BLaER1 (cell line): ENCODE measurements at regions not wholly inside any gene's neighbourhood (a gene's known extent, or its start where the extent isn't known, plus 50 kb on each side); places are given as distances from the start of the nearest gene placed in this dataset.
A peak's percentile ranks its signal among the peaks of the same experiment; 100 is the strongest.

Experiments
- H3K27ac ChIP-seq: shearing (Covaris generic); formaldehyde crosslinking; 2 replicates; pipeline ENCODE4 v1.8.1; 2022
- H3K27me3 ChIP-seq: shearing (Covaris generic); formaldehyde crosslinking; 2 replicates; pipeline ENCODE4 v1.8.1; 2022
- H3K36me3 ChIP-seq: shearing (Covaris generic); formaldehyde crosslinking; 2 replicates; pipeline ENCODE4 v1.8.1; 2022
- H3K4me1 ChIP-seq: shearing (Covaris generic); formaldehyde crosslinking; 2 replicates; pipeline ENCODE4 v1.8.1; 2022
- H3K4me2 ChIP-seq: shearing (Covaris generic); formaldehyde crosslinking; 2 replicates; pipeline ENCODE4 v1.8.1; 2022
- H3K4me3 ChIP-seq: shearing (Covaris generic); formaldehyde crosslinking; 2 replicates; pipeline ENCODE4 v1.8.1; 2022
- H3K9ac ChIP-seq: shearing (Covaris generic); formaldehyde crosslinking; 2 replicates; pipeline ENCODE4 v1.8.1; 2022
- H3K9me3 ChIP-seq: shearing (Covaris generic); formaldehyde crosslinking; 2 replicates; pipeline ENCODE4 v1.8.1; 2022
- H4K20me1 ChIP-seq: shearing (Covaris generic); formaldehyde crosslinking; 2 replicates; pipeline ENCODE4 v1.8.1; 2022
- Cebpa-rat ChIP-seq: shearing (Covaris generic); IDR thresholded peaks from 2 replicates; pipeline ENCODE4 v1.8.1; 2022

- H3K4me2 ChIP-seq: no peak overlapping the region
- no peaks in the 10 kb centered on the region for H3K36me3 ChIP-seq
- no peak for TF ChIP-seq Cebpa-rat
- H3K27ac ChIP-seq: no peak overlapping the region
- no peaks in the 10 kb centered on the region for H3K27me3 ChIP-seq
- peaks cover 16% of the 10 kb centered on the region for H3K9me3 ChIP-seq
- peaks cover 12% of the 10 kb centered on the region for H3K4me1 ChIP-seq
- no peaks in the 10 kb centered on the region for H4K20me1 ChIP-seq
- no peak overlapping the region for H3K9ac ChIP-seq
- H3K4me3 ChIP-seq: no peak overlapping the region
These were observed 641.0 kb upstream of the GJE1 start for GRCh38 chr6:141491684-141492083.

- H3K27ac ChIP-seq: no peak overlapping the region
- H3K9me3 ChIP-seq: peaks cover 23% of the 10 kb centered on the region
- H3K9ac ChIP-seq: no peak overlapping the region
- no peaks in the 10 kb centered on the region for H3K27me3 ChIP-seq
- no peak overlapping the region for H3K4me3 ChIP-seq
- H3K36me3 ChIP-seq: no peaks in the 10 kb centered on the region
- peaks cover 12% of the 10 kb centered on the region for H3K4me1 ChIP-seq
- no peak for TF ChIP-seq Cebpa-rat
- no peak overlapping the region for H3K4me2 ChIP-seq
- no peaks in the 10 kb centered on the region for H4K20me1 ChIP-seq
These were observed 641.7 kb upstream of the GJE1 start for GRCh38 chr6:141490982-141491381.

- no peak overlapping the region for H3K4me3 ChIP-seq
These were observed 644.2 kb upstream of the GJE1 start for GRCh38 chr6:141488488-141488887.

GRCh38 chr6:141486942-141487341 lies 645.8 kb upstream of the GJE1 start:
- Histone ChIP-seq H3K36me3 (no peaks in the 10 kb centered on the region), H3K27ac (no peak overlapping the region)

More at GRCh38 chr6:141488488-141488887, 644.2 kb upstream of the GJE1 start:
- peak overlapping the region; percentile 25 for H3K4me2 ChIP-seq
- 0 out of 2 replicates have a peak overlapping the region, but pooled peaks have one; percentile 8 for H3K27ac ChIP-seq
- no peaks in the 10 kb centered on the region for H4K20me1 ChIP-seq
- H3K4me1 ChIP-seq: peaks cover 33% of the 10 kb centered on the region
- no peaks in the 10 kb centered on the region for H3K36me3 ChIP-seq
- peaks cover 21% of the 10 kb centered on the region for H3K9me3 ChIP-seq
- H3K27me3 ChIP-seq: no peaks in the 10 kb centered on the region
- no peak for TF ChIP-seq Cebpa-rat
- no peak overlapping the region for H3K9ac ChIP-seq

GRCh38 chr6:141484711-141485110 lies 648.0 kb upstream of the GJE1 start:
- Histone ChIP-seq H3K27me3 (no peaks in the 10 kb centered on the region), H3K9ac (peak overlapping the region; percentile 73; the same call in 1 of the 2 replicates), H3K27ac (peak overlapping the region; percentile 94), H3K9me3 (peaks cover 30% of the 10 kb centered on the region), H3K4me2 (peak overlapping the region; percentile 91), H4K20me1 (no peaks in the 10 kb centered on the region), H3K4me3 (peak overlapping the region; percentile 46), H3K4me1 (peaks cover 56% of the 10 kb centered on the region), H3K36me3 (no peaks in the 10 kb centered on the region)
- TF ChIP-seq Cebpa-rat: no peak

More at GRCh38 chr6:141486942-141487341, 645.8 kb upstream of the GJE1 start:
- no peak overlapping the region for H3K9ac ChIP-seq
- H3K9me3 ChIP-seq: peaks cover 21% of the 10 kb centered on the region
- H3K4me3 ChIP-seq: no peak overlapping the region
- H3K27me3 ChIP-seq: no peaks in the 10 kb centered on the region
- no peaks in the 10 kb centered on the region for H4K20me1 ChIP-seq
- no peak for TF ChIP-seq Cebpa-rat
- H3K4me2 ChIP-seq: no peak overlapping the region
- H3K4me1 ChIP-seq: peaks cover 47% of the 10 kb centered on the region

GRCh38 chr6:141483598-141484061 lies 649.1 kb upstream of the GJE1 start:
- Histone ChIP-seq H3K9me3 (peaks cover 33% of the 10 kb centered on the region), H3K4me1 (peaks cover 54% of the 10 kb centered on the region), H3K4me2 (peak overlapping the region; percentile 91), H3K9ac (peak overlapping the region; percentile 73), H3K27ac (peak overlapping the region; percentile 94), H3K36me3 (no peaks in the 10 kb centered on the region), H4K20me1 (no peaks in the 10 kb centered on the region), H3K27me3 (no peaks in the 10 kb centered on the region), H3K4me3 (peak overlapping the region; percentile 61)
- no peak for TF ChIP-seq Cebpa-rat

GRCh38 chr6:141482796-141483597 lies 649.7 kb upstream of the GJE1 start:
- H3K9me3 ChIP-seq: peaks cover 33% of the 10 kb centered on the region
- H3K4me2 ChIP-seq: peak overlapping the region; percentile 91
- peaks cover 49% of the 10 kb centered on the region for H3K4me1 ChIP-seq
- no peaks in the 10 kb centered on the region for H4K20me1 ChIP-seq
- TF ChIP-seq Cebpa-rat: no peak
- H3K36me3 ChIP-seq: no peaks in the 10 kb centered on the region
- H3K9ac ChIP-seq: peak overlapping the region; percentile 61
- peak overlapping the region; percentile 94 for H3K27ac ChIP-seq
- peak overlapping the region; percentile 61 for H3K4me3 ChIP-seq
- no peaks in the 10 kb centered on the region for H3K27me3 ChIP-seq

- Histone ChIP-seq H3K4me2 (no peak overlapping the region), H3K9ac (no peak overlapping the region), H3K4me3 (no peak overlapping the region), H3K27ac (no peak overlapping the region), H3K27me3 (no peaks in the 10 kb centered on the region), H4K20me1 (no peaks in the 10 kb centered on the region), H3K4me1 (peaks cover 14% of the 10 kb centered on the region), H3K9me3 (peaks cover 28% of the 10 kb centered on the region), H3K36me3 (no peaks in the 10 kb centered on the region)
- no peak for TF ChIP-seq Cebpa-rat
These were observed 657.5 kb upstream of the GJE1 start for GRCh38 chr6:141475259-141475658.

- TF ChIP-seq Cebpa-rat: no peak
- Histone ChIP-seq H3K4me1 (peaks cover 18% of the 10 kb centered on the region), H4K20me1 (no peaks in the 10 kb centered on the region), H3K27me3 (no peaks in the 10 kb centered on the region), H3K4me2 (peak overlapping the region; percentile 47), H3K9ac (no peak overlapping the region), H3K27ac (no peak overlapping the region), H3K36me3 (no peaks in the 10 kb centered on the region), H3K4me3 (no peak overlapping the region), H3K9me3 (peaks cover 24% of the 10 kb centered on the region)
These were observed 660.4 kb upstream of the GJE1 start for GRCh38 chr6:141472162-141472928.

GRCh38 chr6:141470810-141471209 lies 661.9 kb upstream of the GJE1 start:
- Histone ChIP-seq H3K9me3 (peaks cover 24% of the 10 kb centered on the region), H3K36me3 (no peaks in the 10 kb centered on the region), H3K27ac (no peak overlapping the region), H3K4me1 (peaks cover 18% of the 10 kb centered on the region), H3K9ac (no peak overlapping the region), H4K20me1 (no peaks in the 10 kb centered on the region), H3K4me2 (no peak overlapping the region), H3K27me3 (no peaks in the 10 kb centered on the region), H3K4me3 (no peak overlapping the region)
- no peak for TF ChIP-seq Cebpa-rat
